Astrocyte (in vitro differentiated cells and primary cell): ENCODE measurements at regions not wholly inside any gene's neighbourhood (a gene's known extent, or its start where the extent isn't known, plus 50 kb on each side); places are given as distances from the start of the nearest gene placed in this dataset.

Source experiments
- DNase-seq: peaks from one replicate; pipeline ENCODE4 v3.0.0-alpha.2; 2010; ENCODE audit warnings: low read depth
- FAIRE-seq: peaks from 2 replicates; lab custom pipeline; 2011; peaks lifted over from hg19 to GRCh38; lab: Jason Lieb, UNC
- H2AFZ ChIP-seq: 2 replicates; pipeline ENCODE4 v1.6.0; 2012; ENCODE audit warnings: low read depth, low read length, inconsistent platforms
- H3K27ac ChIP-seq: 2 replicates; pipeline ENCODE4 v1.5.1; 2011; ENCODE audit warnings: low read depth, low read length, inconsistent platforms
- H3K27me3 ChIP-seq: 2 replicates; pipeline ENCODE4 v1.6.0; 2011; ENCODE audit warnings: low read length, inconsistent platforms; ENCODE audit not compliant: insufficient read depth
- H3K36me3 ChIP-seq: 2 replicates; pipeline ENCODE4 v1.5.1; 2011; ENCODE audit warnings: low read length, inconsistent platforms; ENCODE audit not compliant: insufficient read depth
- H3K4me1 ChIP-seq: 2 replicates; pipeline ENCODE4 v1.5.1; 2011; ENCODE audit warnings: low read length, inconsistent platforms; ENCODE audit not compliant: insufficient read depth
- H3K4me2 ChIP-seq: 2 replicates; pipeline ENCODE4 v1.6.0; 2012; ENCODE audit warnings: low read length, inconsistent platforms
- H3K4me3 ChIP-seq: 2 replicates; pipeline ENCODE4 v1.5.1; 2011; ENCODE audit warnings: low read depth, mild to moderate bottlenecking, low read length, inconsistent platforms; ENCODE audit not compliant: insufficient read depth
- H3K79me2 ChIP-seq: 2 replicates; pipeline ENCODE4 v1.6.0; 2012; ENCODE audit warnings: mild to moderate bottlenecking, low read length, inconsistent platforms; ENCODE audit not compliant: insufficient read depth
- H3K9ac ChIP-seq: 2 replicates; pipeline ENCODE4 v1.6.0; 2012; ENCODE audit warnings: mild to moderate bottlenecking, low read length, inconsistent platforms
- H3K9me3 ChIP-seq: 2 replicates; pipeline ENCODE4 v1.5.1; 2012; ENCODE audit warnings: low read depth, mild to moderate bottlenecking, low read length, inconsistent platforms; ENCODE audit not compliant: insufficient read depth
- H4K20me1 ChIP-seq: 2 replicates; pipeline ENCODE4 v1.6.0; 2012; ENCODE audit warnings: low read length, inconsistent platforms; ENCODE audit not compliant: insufficient read depth
- H3K27ac Mint-ChIP-seq: one replicate; pipeline ENCODE4 v1.8.0; 2021; ENCODE audit warnings: mild to moderate bottlenecking, mixed read lengths; ENCODE audit not compliant: unreplicated experiment
- H3K27me3 Mint-ChIP-seq: one replicate; pipeline ENCODE4 v1.8.0; 2021; ENCODE audit warnings: low read depth, mixed read lengths; ENCODE audit not compliant: unreplicated experiment
- H3K36me3 Mint-ChIP-seq: one replicate; pipeline ENCODE4 v1.8.0; 2021; ENCODE audit warnings: low read depth, mixed read lengths; ENCODE audit not compliant: unreplicated experiment
- H3K4me1 Mint-ChIP-seq: one replicate; pipeline ENCODE4 v1.8.0; 2021; ENCODE audit warnings: low read depth, mixed read lengths; ENCODE audit not compliant: unreplicated experiment
- H3K4me3 Mint-ChIP-seq: one replicate; pipeline ENCODE4 v1.8.0; 2021; ENCODE audit warnings: mild to moderate bottlenecking, moderate library complexity, mixed read lengths; ENCODE audit not compliant: unreplicated experiment
- H3K9me3 Mint-ChIP-seq: one replicate; pipeline ENCODE4 v1.8.0; 2021; ENCODE audit warnings: mild to moderate bottlenecking, mixed read lengths; ENCODE audit not compliant: unreplicated experiment
- EZH2 ChIP-seq: IDR thresholded peaks from 2 replicates; pipeline ENCODE4 v1.6.1; 2012; ENCODE audit warnings: mild to moderate bottlenecking, low read length, inconsistent platforms; ENCODE audit not compliant: insufficient read depth
- TF ChIP-seq, protein P1 (sequence below): IDR thresholded peaks from 2 replicates; pipeline ENCODE4 v1.5.1; 2011; ENCODE audit warnings: low read depth, mild to moderate bottlenecking, inconsistent platforms, low read length, moderate library complexity; ENCODE audit not compliant: insufficient read depth

- no peak overlapping the region for H2AFZ ChIP-seq
- H3K4me1 Mint-ChIP-seq, result no peaks in the 10 kb centered on the region
- FAIRE-seq (no peak), DNase-seq (no peak)
- H3K9me3 ChIP-seq, result no peaks in the 10 kb centered on the region
- no peaks in the 10 kb centered on the region for H3K27me3 Mint-ChIP-seq
- H4K20me1 ChIP-seq, result no peaks in the 10 kb centered on the region
- no peak overlapping the region for H3K4me3 ChIP-seq
- no peaks in the 10 kb centered on the region for H3K4me1 ChIP-seq
- H3K79me2 ChIP-seq, result no peaks in the 10 kb centered on the region
- H3K4me3 Mint-ChIP-seq, result no peak overlapping the region
- no peaks in the 10 kb centered on the region for H3K36me3 Mint-ChIP-seq
- H3K27ac ChIP-seq, result no peak overlapping the region
- no peak for TF ChIP-seq EZH2
- TF ChIP-seq, protein P1, sequence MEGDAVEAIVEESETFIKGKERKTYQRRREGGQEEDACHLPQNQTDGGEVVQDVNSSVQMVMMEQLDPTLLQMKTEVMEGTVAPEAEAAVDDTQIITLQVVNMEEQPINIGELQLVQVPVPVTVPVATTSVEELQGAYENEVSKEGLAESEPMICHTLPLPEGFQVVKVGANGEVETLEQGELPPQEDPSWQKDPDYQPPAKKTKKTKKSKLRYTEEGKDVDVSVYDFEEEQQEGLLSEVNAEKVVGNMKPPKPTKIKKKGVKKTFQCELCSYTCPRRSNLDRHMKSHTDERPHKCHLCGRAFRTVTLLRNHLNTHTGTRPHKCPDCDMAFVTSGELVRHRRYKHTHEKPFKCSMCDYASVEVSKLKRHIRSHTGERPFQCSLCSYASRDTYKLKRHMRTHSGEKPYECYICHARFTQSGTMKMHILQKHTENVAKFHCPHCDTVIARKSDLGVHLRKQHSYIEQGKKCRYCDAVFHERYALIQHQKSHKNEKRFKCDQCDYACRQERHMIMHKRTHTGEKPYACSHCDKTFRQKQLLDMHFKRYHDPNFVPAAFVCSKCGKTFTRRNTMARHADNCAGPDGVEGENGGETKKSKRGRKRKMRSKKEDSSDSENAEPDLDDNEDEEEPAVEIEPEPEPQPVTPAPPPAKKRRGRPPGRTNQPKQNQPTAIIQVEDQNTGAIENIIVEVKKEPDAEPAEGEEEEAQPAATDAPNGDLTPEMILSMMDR, result no peak
- H3K27me3 ChIP-seq, result no peaks in the 10 kb centered on the region
- H3K4me2 ChIP-seq, result no peak overlapping the region
- no peak overlapping the region for H3K9ac ChIP-seq
- no peaks in the 10 kb centered on the region for H3K9me3 Mint-ChIP-seq
- no peaks in the 10 kb centered on the region for H3K36me3 ChIP-seq
- no peak overlapping the region for H3K27ac Mint-ChIP-seq
Observed at GRCh38 chr4:189035654-189036053, 896.4 kb downstream of the TRIML1 start.

GRCh38 chr4:189036906-189037305 lies 897.7 kb downstream of the TRIML1 start:
- Histone ChIP-seq H3K27me3 (no peaks in the 10 kb centered on the region), H3K9me3 (no peaks in the 10 kb centered on the region), H3K4me2 (no peak overlapping the region), H3K27ac (no peak overlapping the region), H3K4me1 (no peaks in the 10 kb centered on the region), H3K79me2 (no peaks in the 10 kb centered on the region), H3K4me3 (no peak overlapping the region), H2AFZ (no peak overlapping the region), H3K9ac (no peak overlapping the region), H4K20me1 (no peaks in the 10 kb centered on the region), H3K36me3 (no peaks in the 10 kb centered on the region)
- DNase-seq, result no peak
- TF ChIP-seq, protein P1, result no peak
- TF ChIP-seq EZH2, result no peak
- H3K36me3 Mint-ChIP-seq, result no peaks in the 10 kb centered on the region
- no peak overlapping the region for H3K27ac Mint-ChIP-seq
- no peaks in the 10 kb centered on the region for H3K27me3 Mint-ChIP-seq
- no peaks in the 10 kb centered on the region for H3K4me1 Mint-ChIP-seq
- no peak for FAIRE-seq
- no peaks in the 10 kb centered on the region for H3K9me3 Mint-ChIP-seq
- no peak overlapping the region for H3K4me3 Mint-ChIP-seq

DNA sequence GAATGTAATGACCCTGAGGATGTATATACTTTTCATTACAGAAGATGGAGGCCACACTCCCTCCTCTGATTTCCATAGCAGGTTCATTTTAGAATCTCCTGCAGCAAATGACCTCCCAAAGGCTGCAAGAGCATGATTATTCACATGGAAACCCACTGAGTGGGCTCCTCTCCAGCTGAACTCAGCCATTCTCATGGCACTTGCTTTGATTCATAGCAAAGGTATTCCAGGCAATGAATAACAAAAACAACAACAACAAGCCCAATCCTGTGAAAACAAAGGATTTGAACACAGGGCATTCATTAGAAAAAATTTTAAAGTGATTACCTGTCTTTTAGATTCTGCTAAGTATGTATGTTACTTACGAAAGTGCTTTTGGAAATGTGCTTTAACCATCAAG lies 894.0 kb upstream of the FRG1 start:
- Histone ChIP-seq H3K79me2 (no peaks in the 10 kb centered on the region), H3K27ac (no peak overlapping the region), H3K9me3 (no peaks in the 10 kb centered on the region), H3K4me1 (no peaks in the 10 kb centered on the region), H2AFZ (no peak overlapping the region), H3K9ac (no peak overlapping the region), H3K36me3 (no peaks in the 10 kb centered on the region), H3K4me3 (no peak overlapping the region), H3K4me2 (no peak overlapping the region), H3K27me3 (no peaks in the 10 kb centered on the region), H4K20me1 (no peaks in the 10 kb centered on the region)
- no peaks in the 10 kb centered on the region for H3K27me3 Mint-ChIP-seq
- TF ChIP-seq, protein P1, result no peak
- TF ChIP-seq EZH2, result no peak
- no peaks in the 10 kb centered on the region for H3K36me3 Mint-ChIP-seq
- H3K4me3 Mint-ChIP-seq, result no peak overlapping the region
- peaks cover 27% of the 10 kb centered on the region for H3K4me1 Mint-ChIP-seq
- H3K27ac Mint-ChIP-seq, result no peak overlapping the region
- no peak for DNase-seq
- no peak for FAIRE-seq
- peaks cover 2% of the 10 kb centered on the region for H3K9me3 Mint-ChIP-seq
